ENCODE measurements at regions not wholly inside any gene's neighbourhood (a gene's known extent, or its start where the extent isn't known, plus 50 kb on each side); places are given as distances from the start of the nearest gene placed in this dataset.
"Not testable (repeated sequence)": the region's sequence is repeated elsewhere in the genome, so short reads cannot be mapped to it uniquely, and the experiment has no call there.

GRCh38 chr6:121555201-121555600, 119.8 kb downstream of the GJA1 start:
- no peak overlapping the region for H2AFZ ChIP-seq (ENCODE audit: low read depth, low read length)
- H3K79me2 ChIP-seq (replicated peaks; ENCODE audit: insufficient read depth, low read length) = no peaks in the 10 kb centered on the region
- no peaks in the 10 kb centered on the region for H3K36me3 ChIP-seq (ENCODE audit: insufficient read depth, low read length)
- no peak overlapping the region for H3K27ac ChIP-seq (ENCODE audit: low read length)
- no peaks in the 10 kb centered on the region for H3K9me3 ChIP-seq (ENCODE audit: low read length)
- no peak overlapping the region for H3K9ac ChIP-seq (ENCODE audit: low read length)
- no peak for TF ChIP-seq RAD21 (conservative IDR thresholded peaks at IDR 0.05)
- no peak for TF ChIP-seq POLR2AphosphoS5 (IDR thresholded peaks at IDR 0.05)
- no peak for TF ChIP-seq CTCF (IDR thresholded peaks at IDR 0.05; ENCODE audit: poor library complexity, severe bottlenecking)
- no peak for TF ChIP-seq EP300 (conservative IDR thresholded peaks at IDR 0.05; ENCODE audit: poor library complexity, severe bottlenecking)
- TF ChIP-seq SMC3 (conservative IDR thresholded peaks at IDR 0.05; ENCODE audit: poor library complexity) = no peak
- no peak for TF ChIP-seq REST (IDR thresholded peaks at IDR 0.05; ENCODE audit: borderline replicate concordance)
- no peak for TF ChIP-seq TAF1 (IDR thresholded peaks at IDR 0.05; ENCODE audit: low read depth)
- no peak for TF ChIP-seq MXI1 (conservative IDR thresholded peaks at IDR 0.05; ENCODE audit: poor library complexity, severe bottlenecking)
- H3K4me2 ChIP-seq (ENCODE audit: low read length) = no peak overlapping the region
- H3K27me3 ChIP-seq (ENCODE audit: insufficient read depth, low read depth, low read length) = no peaks in the 10 kb centered on the region
- no peaks in the 10 kb centered on the region for H3F3A ChIP-seq (ENCODE audit: insufficient read depth, low read length, poor library complexity, severe bottlenecking)
- no peaks in the 10 kb centered on the region for H4K20me1 ChIP-seq (ENCODE audit: insufficient read depth)
- no peak overlapping the region for H3K4me3 ChIP-seq (ENCODE audit: low read length)
- H3K9me2 ChIP-seq (ENCODE audit: insufficient read depth, low read length) = no peaks in the 10 kb centered on the region

GRCh38 chr6:121556149-121556548, 120.7 kb downstream of the GJA1 start:
- H3K27me3 ChIP-seq (ENCODE audit: insufficient read depth, low read depth, low read length); H3K36me3 ChIP-seq (ENCODE audit: insufficient read depth, low read length); H3K4me2 ChIP-seq (ENCODE audit: low read length); H3F3A ChIP-seq (ENCODE audit: insufficient read depth, low read length, poor library complexity, severe bottlenecking); H3K9me2 ChIP-seq (ENCODE audit: insufficient read depth, low read length); H3K4me3 ChIP-seq (ENCODE audit: low read length); H2AFZ ChIP-seq (ENCODE audit: low read depth, low read length); H3K79me2 ChIP-seq (replicated peaks; ENCODE audit: insufficient read depth, low read length); H3K27ac ChIP-seq (ENCODE audit: low read length); H4K20me1 ChIP-seq (ENCODE audit: insufficient read depth); H3K9me3 ChIP-seq (ENCODE audit: low read length); H3K9ac ChIP-seq (ENCODE audit: low read length): not testable (repeated sequence)

- Histone ChIP-seq H3K27me3 (ENCODE audit: insufficient read depth, low read depth, low read length) (no peaks in the 10 kb centered on the region), H3K36me3 (ENCODE audit: insufficient read depth, low read length) (no peaks in the 10 kb centered on the region), H3K9ac (ENCODE audit: low read length) (no peak overlapping the region)
Measured at GRCh38 chr6:121557146-121557940, 121.9 kb downstream of the GJA1 start.

More at GRCh38 chr6:121557146-121557940, 121.9 kb downstream of the GJA1 start:
- no peak overlapping the region for H3K4me2 ChIP-seq (ENCODE audit: low read length)
- TF ChIP-seq CTCF (IDR thresholded peaks at IDR 0.05; ENCODE audit: poor library complexity, severe bottlenecking) (no peak), EP300 (conservative IDR thresholded peaks at IDR 0.05; ENCODE audit: poor library complexity, severe bottlenecking) (no peak), SMC3 (conservative IDR thresholded peaks at IDR 0.05; ENCODE audit: poor library complexity) (no peak), POLR2AphosphoS5 (IDR thresholded peaks at IDR 0.05) (no peak)
- no peaks in the 10 kb centered on the region for H4K20me1 ChIP-seq (ENCODE audit: insufficient read depth)
- no peaks in the 10 kb centered on the region for H3K9me2 ChIP-seq (ENCODE audit: insufficient read depth, low read length)
- H3F3A ChIP-seq (ENCODE audit: insufficient read depth, low read length, poor library complexity, severe bottlenecking) = no peaks in the 10 kb centered on the region
- no peak overlapping the region for H3K27ac ChIP-seq (ENCODE audit: low read length)
- H3K79me2 ChIP-seq (replicated peaks; ENCODE audit: insufficient read depth, low read length) = no peaks in the 10 kb centered on the region
- H3K9me3 ChIP-seq (ENCODE audit: low read length) = no peaks in the 10 kb centered on the region
- no peak overlapping the region for H3K4me3 ChIP-seq (ENCODE audit: low read length)
- H2AFZ ChIP-seq (ENCODE audit: low read depth, low read length) = no peak overlapping the region
